HCT116 (cell line): ENCODE measurements at regions not wholly inside any gene's neighbourhood (a gene's known extent, or its start where the extent isn't known, plus 50 kb on each side); places are given as distances from the start of the nearest gene placed in this dataset.

ENCODE experiments used
- ATAC-seq: fragments of 200-7000 bp; cut with Tn5 transposase; 2 replicates; pipeline ENCODE4 v1.9.1; 2020; ENCODE audit warnings: mild to moderate bottlenecking, moderate library complexity
- BruUV-seq: library from RNA; stranded (reverse); fragments of 400-500 nt; replicated peaks from 2 replicates; lab custom pipeline; 2021; lab: Mats Ljungman, UMichigan
- CTCF ChIA-PET: fragments of 300-600 bp; sonication (Branson Sonifier 250); formaldehyde crosslinking; loops from one replicate; lab custom pipeline; 2021; ENCODE audit warnings: antibody characterized with exemption; lab: Charles Lee
- POLR2A ChIA-PET: fragments of 300-600, 350-600 bp; sonication (Branson Sonifier 250); formaldehyde crosslinking; loops from one replicate; lab custom pipeline; 2021; ENCODE audit warnings: antibody characterized with exemption; lab: Charles Lee
- RAD21 ChIA-PET, 2 experiments: fragments of 300-600 bp; sonication (Branson Sonifier 250); formaldehyde crosslinking; loops; one replicate each; lab custom pipeline; 2023; ENCODE audit warnings: low total read pairs in 2 of 2; ENCODE audit not compliant: uncharacterized antibody in 2 of 2, unreplicated experiment in 2 of 2, low non-redundant PET in 1 of 2; lab: Charles Lee
- DNase-seq: peaks from one replicate; pipeline ENCODE4 v3.0.0-alpha.2; 2010; ENCODE audit warnings: low read depth, low spot score
- H2AFZ ChIP-seq: fragments of 200-600 bp; shearing (Covaris generic), sonication (generic); 2 replicates; pipeline ENCODE4 v1.6.1; 2017; ENCODE audit warnings: low read depth, mixed run types, mixed read lengths, antibody characterized with exemption, low read length; ENCODE audit not compliant: poor library complexity, severe bottlenecking
- H3K27ac ChIP-seq: 2 replicates; pipeline ENCODE4 v1.5.1; 2012; ENCODE audit warnings: low read depth, low read length
- H3K27me3 ChIP-seq: fragments of 200-600 bp; sonication (generic); 2 replicates; pipeline ENCODE4 v1.6.1; 2016; ENCODE audit warnings: mixed run types, low read length, mixed read lengths; ENCODE audit not compliant: insufficient read depth
- H3K36me3 ChIP-seq, 2 experiments: fragments of 200-500 bp in 1 of 2; fragments of 200-600 bp in 1 of 2; sonication (Bioruptor generic) in 1 of 2; sonication (generic) in 1 of 2; 2 replicates each; pipeline versions ENCODE4 v1.5.1 to v1.6.1; 2014 to 2016; ENCODE audit warnings: low read length in 2 of 2, inconsistent platforms in 1 of 2, mixed read lengths in 1 of 2, mixed run types in 1 of 2; ENCODE audit not compliant: insufficient read depth in 2 of 2, control insufficient read depth in 1 of 2
- H3K4me1 ChIP-seq, 2 experiments: fragments of 200-600 bp in 1 of 2; sonication (generic) in 1 of 2; 2 replicates each; pipeline versions ENCODE4 v1.5.1 to v1.6.1; 2012 to 2017; ENCODE audit warnings: low read length in 2 of 2, inconsistent platforms in 1 of 2, mild to moderate bottlenecking in 1 of 2, mixed read lengths in 1 of 2, mixed run types in 1 of 2, moderate library complexity in 1 of 2; ENCODE audit not compliant: insufficient read depth in 2 of 2, control insufficient read depth in 1 of 2
- H3K4me2 ChIP-seq: fragments of 200-600 bp; sonication (generic); 2 replicates; pipeline ENCODE4 v1.6.1; 2017; ENCODE audit warnings: mixed run types, low read length, mixed read lengths
- H3K4me3 ChIP-seq, 2 experiments: fragments of 200-600 bp in 1 of 2; sonication (generic) in 1 of 2; replicated peaks in 1 of 2; 2 replicates each; pipeline ENCODE4 v1.5.1; 2011 to 2016; ENCODE audit warnings: low read length in 2 of 2, control low read depth in 1 of 2, low read depth in 1 of 2, mild to moderate bottlenecking in 1 of 2, mixed read lengths in 1 of 2, mixed run types in 1 of 2
- H3K79me2 ChIP-seq: fragments of 200-600 bp; sonication (generic); 2 replicates; pipeline ENCODE4 v1.6.1; 2017; ENCODE audit warnings: mild to moderate bottlenecking, mixed run types, low read length, moderate library complexity, mixed read lengths; ENCODE audit not compliant: insufficient read depth
- H3K9ac ChIP-seq: fragments of 200-600 bp; sonication (generic); 2 replicates; pipeline ENCODE4 v1.6.1; 2016; ENCODE audit warnings: low read length, mixed read lengths
- H3K9me2 ChIP-seq: fragments of 200-600 bp; sonication (generic), shearing (Covaris generic); 2 replicates; pipeline ENCODE4 v1.6.1; 2017; ENCODE audit warnings: mixed run types, mild to moderate bottlenecking, moderate library complexity; ENCODE audit not compliant: insufficient read depth
- H3K9me3 ChIP-seq, 2 experiments: fragments of 200-500 bp in 1 of 2; fragments of 200-600 bp in 1 of 2; sonication (Bioruptor generic) in 1 of 2; sonication (generic) in 1 of 2; 2 replicates each; pipeline ENCODE4 v1.6.1; 2014 to 2017; ENCODE audit warnings: low read length in 2 of 2, mixed read lengths in 2 of 2, inconsistent platforms in 1 of 2, low read depth in 1 of 2, mild to moderate bottlenecking in 1 of 2, mixed run types in 1 of 2, moderate library complexity in 1 of 2; ENCODE audit not compliant: control insufficient read depth in 1 of 2, insufficient read depth in 1 of 2
- H4K20me1 ChIP-seq: fragments of 200-600 bp; sonication (generic), shearing (Covaris generic); 2 replicates; pipeline ENCODE4 v1.6.1; 2017; ENCODE audit warnings: mixed run types, mild to moderate bottlenecking, moderate library complexity; ENCODE audit not compliant: insufficient read depth
- CBX3 ChIP-seq: IDR thresholded peaks from 2 replicates; pipeline ENCODE4 v1.6.1; 2012; ENCODE audit warnings: low read depth
- CEBPB ChIP-seq: IDR thresholded peaks from 2 replicates; pipeline ENCODE4 v1.6.1; 2012; ENCODE audit warnings: low read depth
- EZH2 ChIP-seq: fragments of 200-600 bp; sonication (generic); IDR thresholded peaks from 2 replicates; pipeline ENCODE4 v1.6.1; 2017; ENCODE audit warnings: antibody characterized with exemption, mixed run types
- EZH2phosphoT487 ChIP-seq: fragments of 200-600 bp; IDR thresholded peaks from 2 replicates; pipeline ENCODE4 v1.6.1; 2018; ENCODE audit warnings: antibody characterized with exemption, borderline replicate concordance
- POLR2A ChIP-seq: IDR thresholded peaks from 2 replicates; pipeline ENCODE4 v1.7.0; 2011; ENCODE audit warnings: borderline replicate concordance; ENCODE audit not compliant: insufficient read depth, insufficient read length; ENCODE audit errors: extremely low read depth
- POLR2AphosphoS5 ChIP-seq: IDR thresholded peaks from 2 replicates; pipeline ENCODE4 v1.6.1; 2011; ENCODE audit warnings: mild to moderate bottlenecking, low read depth, low read length, moderate library complexity
- SIN3A ChIP-seq: IDR thresholded peaks from 2 replicates; pipeline ENCODE4 v1.6.1; 2012; ENCODE audit warnings: low read depth
- SP1 ChIP-seq: IDR thresholded peaks from 2 replicates; pipeline ENCODE4 v1.6.1; 2012; ENCODE audit warnings: low read depth
- SRF ChIP-seq: IDR thresholded peaks from 2 replicates; pipeline ENCODE4 v1.6.1; 2012; ENCODE audit warnings: low read depth
- ZFX ChIP-seq: fragments of 450-650 bp; IDR thresholded peaks from 2 replicates; pipeline ENCODE4 v1.6.1; 2017
- ZNF274 ChIP-seq: fragments of 200-500 bp; sonication (Bioruptor generic); IDR thresholded peaks from 2 replicates; pipeline ENCODE4 v1.6.1; 2014; ENCODE audit warnings: mild to moderate bottlenecking, low read depth, low read length, inconsistent platforms
- intact Hi-C: fragments of 100-400 bp; cut with micrococcal nuclease; formaldehyde crosslinking; loops from 2 replicates; pipeline ENCODE4 v1.10.0; 2022
- TF ChIP-seq, protein P1 (sequence below): IDR thresholded peaks from 2 replicates; pipeline ENCODE4 v1.6.1; 2012
- TF ChIP-seq, protein P2 (sequence below), 3 experiments: fragments of 200-600 bp in 1 of 3; sonication (generic) in 1 of 3; IDR thresholded peaks in 2 of 3; conservative IDR thresholded peaks in 1 of 3; 2 replicates each; pipeline ENCODE4 v1.5.1; 2012 to 2017; ENCODE audit warnings: low read depth in 2 of 3, low read length in 2 of 3, antibody characterized with exemption in 1 of 3, borderline replicate concordance in 1 of 3, control low read depth in 1 of 3, mild to moderate bottlenecking in 1 of 3, mixed read lengths in 1 of 3, mixed run types in 1 of 3, moderate library complexity in 1 of 3; ENCODE audit not compliant: insufficient read depth in 1 of 3
- TF ChIP-seq, protein P3 (sequence below): IDR thresholded peaks from 2 replicates; pipeline ENCODE4 v1.6.1; 2012

DNA sequence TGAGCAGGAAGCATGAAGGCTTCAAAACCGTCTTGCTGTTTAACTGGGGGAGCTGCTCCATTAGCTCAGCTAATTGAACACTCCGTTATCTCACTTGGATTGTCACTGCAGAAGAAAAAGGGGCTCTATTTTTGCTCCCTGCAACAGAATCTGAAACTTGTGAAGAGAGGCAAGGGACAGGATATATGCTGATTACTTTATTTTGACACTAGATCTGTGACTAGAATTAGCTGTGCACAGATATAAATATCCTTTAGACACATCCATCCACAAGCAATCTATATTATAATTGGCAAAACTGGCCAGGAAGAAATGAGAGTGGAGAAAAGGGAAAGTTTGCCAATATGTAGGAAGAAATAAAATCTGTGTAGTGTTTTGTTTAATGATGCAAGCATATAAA, 700.1 kb upstream of the CHAC2 start (continued):
- TF ChIP-seq CEBPB (no peak), ZNF274 (no peak), POLR2A (no peak), SRF (no peak), SIN3A (no peak), POLR2AphosphoS5 (no peak), SP1 (no peak), CBX3 (no peak)
- TF ChIP-seq, protein P1, sequence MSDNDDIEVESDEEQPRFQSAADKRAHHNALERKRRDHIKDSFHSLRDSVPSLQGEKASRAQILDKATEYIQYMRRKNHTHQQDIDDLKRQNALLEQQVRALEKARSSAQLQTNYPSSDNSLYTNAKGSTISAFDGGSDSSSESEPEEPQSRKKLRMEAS, result no peak
- TF ChIP-seq, protein P2, sequence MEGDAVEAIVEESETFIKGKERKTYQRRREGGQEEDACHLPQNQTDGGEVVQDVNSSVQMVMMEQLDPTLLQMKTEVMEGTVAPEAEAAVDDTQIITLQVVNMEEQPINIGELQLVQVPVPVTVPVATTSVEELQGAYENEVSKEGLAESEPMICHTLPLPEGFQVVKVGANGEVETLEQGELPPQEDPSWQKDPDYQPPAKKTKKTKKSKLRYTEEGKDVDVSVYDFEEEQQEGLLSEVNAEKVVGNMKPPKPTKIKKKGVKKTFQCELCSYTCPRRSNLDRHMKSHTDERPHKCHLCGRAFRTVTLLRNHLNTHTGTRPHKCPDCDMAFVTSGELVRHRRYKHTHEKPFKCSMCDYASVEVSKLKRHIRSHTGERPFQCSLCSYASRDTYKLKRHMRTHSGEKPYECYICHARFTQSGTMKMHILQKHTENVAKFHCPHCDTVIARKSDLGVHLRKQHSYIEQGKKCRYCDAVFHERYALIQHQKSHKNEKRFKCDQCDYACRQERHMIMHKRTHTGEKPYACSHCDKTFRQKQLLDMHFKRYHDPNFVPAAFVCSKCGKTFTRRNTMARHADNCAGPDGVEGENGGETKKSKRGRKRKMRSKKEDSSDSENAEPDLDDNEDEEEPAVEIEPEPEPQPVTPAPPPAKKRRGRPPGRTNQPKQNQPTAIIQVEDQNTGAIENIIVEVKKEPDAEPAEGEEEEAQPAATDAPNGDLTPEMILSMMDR (IDR thresholded peaks at IDR 0.05 in 2 of 3, conservative IDR thresholded peaks at IDR 0.05 in 1 of 3; ENCODE audit: borderline replicate concordance in 1 of 3, insufficient read depth in 1 of 3, low read depth in 2 of 3, low read length in 2 of 3), result no peak

DNA sequence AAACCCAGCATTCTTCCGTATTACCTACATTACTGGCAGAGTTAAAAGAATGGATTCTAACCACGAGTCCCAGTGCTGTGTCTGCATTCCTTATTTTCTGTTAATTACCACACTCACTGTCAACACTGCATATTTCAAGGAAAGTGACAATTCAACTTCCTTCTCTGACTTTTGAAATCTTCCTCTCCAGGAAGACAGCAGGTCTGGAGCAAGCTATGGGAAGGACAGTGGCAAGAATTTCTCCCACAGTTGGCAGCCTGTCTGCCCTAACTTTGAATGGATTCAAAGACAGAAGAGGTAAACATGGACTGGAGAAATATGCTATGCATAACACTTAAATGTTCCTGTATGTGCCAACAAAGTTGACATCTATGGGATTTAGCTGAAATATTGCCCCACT, 700.5 kb upstream of the CHAC2 start:
- CTCF ChIA-PET, result no interaction called here
- no peak for TF ChIP-seq EZH2phosphoT487
- no peak for TF ChIP-seq ZFX
- TF ChIP-seq, protein P1, result no peak
- TF ChIP-seq EZH2, result no peak
- TF ChIP-seq, protein P3, sequence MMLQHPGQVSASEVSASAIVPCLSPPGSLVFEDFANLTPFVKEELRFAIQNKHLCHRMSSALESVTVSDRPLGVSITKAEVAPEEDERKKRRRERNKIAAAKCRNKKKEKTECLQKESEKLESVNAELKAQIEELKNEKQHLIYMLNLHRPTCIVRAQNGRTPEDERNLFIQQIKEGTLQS, result no peak
- TF ChIP-seq, protein P2 (IDR thresholded peaks at IDR 0.05 in 2 of 3, conservative IDR thresholded peaks at IDR 0.05 in 1 of 3; ENCODE audit: borderline replicate concordance in 1 of 3, insufficient read depth in 1 of 3, low read depth in 2 of 3, low read length in 2 of 3), result no peak
- TF ChIP-seq, all 23 proteins: peak for 0
- POLR2A ChIA-PET, result no interaction called here
- no peaks in the 10 kb centered on the region for H3K9me2 ChIP-seq
- H3K9me3 ChIP-seq, result no peaks in the 10 kb centered on the region
- H3K9ac ChIP-seq, result no peak overlapping the region
- intact Hi-C loops, result no loop called here
- BruUV-seq, result no TSS peak
- no peaks in the 10 kb centered on the region for H3K79me2 ChIP-seq
- no peak overlapping the region for H3K4me3 ChIP-seq
- H3K36me3 ChIP-seq, result no peaks in the 10 kb centered on the region
- DNase-seq (no peak), ATAC-seq (no peak)
- no peaks in the 10 kb centered on the region for H3K27me3 ChIP-seq
- H4K20me1 ChIP-seq, result no peaks in the 10 kb centered on the region
- RAD21 ChIA-PET, result no interaction called here
- H3K27ac ChIP-seq, result no peak overlapping the region
- no peaks in the 10 kb centered on the region for H3K4me1 ChIP-seq
- H2AFZ ChIP-seq, result no peak overlapping the region
- H3K4me2 ChIP-seq, result no peak overlapping the region
